ENCODE measurements at regions not wholly inside any gene's neighbourhood (a gene's known extent, or its start where the extent isn't known, plus 50 kb on each side); places are given as distances from the start of the nearest gene placed in this dataset.
A peak's percentile ranks its signal among the peaks of the same experiment; 100 is the strongest.

DNA sequence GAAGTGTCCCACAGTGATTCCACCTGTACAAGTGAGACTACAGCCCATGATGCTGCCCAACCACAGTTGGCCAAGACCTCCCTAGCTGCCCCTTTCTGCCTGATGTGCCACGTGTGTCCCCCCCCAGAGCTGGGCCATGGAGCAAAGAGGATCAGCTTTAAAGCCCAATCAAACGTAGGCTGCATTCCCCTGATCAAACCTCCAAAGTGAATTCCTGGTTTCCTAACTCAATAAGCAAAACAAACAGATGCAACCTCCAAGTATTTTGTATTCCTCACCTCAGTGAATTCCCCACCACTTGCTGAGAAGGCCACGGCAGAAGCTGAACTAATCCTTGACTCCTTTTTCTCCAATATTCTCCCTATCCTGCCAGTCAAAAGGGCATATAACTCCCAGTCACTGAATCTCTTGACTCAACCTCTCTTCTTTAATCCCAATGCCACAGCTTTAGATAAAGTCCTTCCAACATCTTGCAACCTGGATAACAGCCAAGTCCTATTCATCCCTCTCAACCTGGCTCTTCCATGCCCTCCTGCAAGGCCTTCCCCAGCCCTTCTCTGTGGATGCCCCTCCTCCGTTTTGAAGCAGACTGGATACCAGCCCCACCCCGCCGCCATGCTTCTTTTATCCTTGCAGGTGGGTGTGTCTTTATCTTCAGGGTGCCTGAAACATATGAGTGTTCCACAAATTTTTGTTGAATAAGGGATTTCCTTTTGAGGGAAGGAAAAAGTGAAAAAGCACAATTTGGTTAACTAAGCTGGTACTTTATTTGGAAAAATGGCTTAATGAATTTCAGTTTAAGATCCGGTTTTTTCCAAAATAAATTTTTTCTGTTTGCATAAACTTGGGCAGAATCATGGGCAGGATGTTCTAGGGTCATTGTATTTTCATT, 285.2 kb upstream of the MKLN1 start:
- peaks cover 4 to 12% of the 10 kb centered on the region in 2 donors for H3K4me1 ChIP-seq

DNA sequence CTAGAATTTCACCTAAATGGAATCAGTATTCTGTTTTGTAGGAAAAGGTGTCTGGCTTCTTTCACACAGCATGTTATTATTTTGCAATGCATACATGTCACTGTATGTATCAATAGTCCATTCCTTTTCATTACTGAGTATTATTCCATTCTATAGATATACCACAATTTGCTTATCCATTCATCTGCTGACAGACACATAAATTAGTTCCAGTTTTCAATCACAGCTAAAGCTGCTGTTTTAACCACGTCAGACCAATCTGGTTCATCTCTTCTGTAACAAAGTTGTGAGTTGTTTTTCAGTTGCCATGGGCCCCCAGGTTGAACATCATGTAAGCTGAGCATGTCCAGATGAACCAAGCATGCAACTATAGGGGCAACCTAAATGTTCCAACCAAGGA, 282.1 kb upstream of the MKLN1 start:
- Histone ChIP-seq H3K9me3 (no peaks in the 10 kb centered on the region), H3K4me3 (no peak overlapping the region), H3K27me3 (no peaks in the 10 kb centered on the region), H3K27ac (no peak overlapping the region), H3K4me1 (peaks cover 5 to 8% of the 10 kb centered on the region in 2 donors), H3K36me3 (no peaks in the 10 kb centered on the region)
- intact Hi-C loops (cut with DNase I; ENCODE audit: low total_unique reads): loop anchor here (10.0 kb wide), 1 partner anchor 151 kb away; no protein-coding TSS in a partner anchor
- DNase-seq: no peak
- TF ChIP-seq CTCF (IDR thresholded peaks at IDR 0.05): no peak
- TF ChIP-seq POLR2A (IDR thresholded peaks at IDR 0.05): no peak

More for the DNA sequence above, 285.2 kb upstream of the MKLN1 start:
- H3K27me3 ChIP-seq: no peaks in the 10 kb centered on the region
- TF ChIP-seq POLR2A (IDR thresholded peaks at IDR 0.05) (no peak), CTCF (IDR thresholded peaks at IDR 0.05) (no peak)
- no peaks in the 10 kb centered on the region for H3K9me3 ChIP-seq
- no peaks in the 10 kb centered on the region for H3K36me3 ChIP-seq
- DNase-seq: no peak
- H3K4me3 ChIP-seq: no peak overlapping the region
- intact Hi-C loops (cut with DNase I; ENCODE audit: low total_unique reads): loop anchor here (10.0 kb wide), 1 partner anchor 148 kb away; no protein-coding TSS in a partner anchor
- peak overlapping the region in 1 of 2 donors; percentile 3 for H3K27ac ChIP-seq

DNA sequence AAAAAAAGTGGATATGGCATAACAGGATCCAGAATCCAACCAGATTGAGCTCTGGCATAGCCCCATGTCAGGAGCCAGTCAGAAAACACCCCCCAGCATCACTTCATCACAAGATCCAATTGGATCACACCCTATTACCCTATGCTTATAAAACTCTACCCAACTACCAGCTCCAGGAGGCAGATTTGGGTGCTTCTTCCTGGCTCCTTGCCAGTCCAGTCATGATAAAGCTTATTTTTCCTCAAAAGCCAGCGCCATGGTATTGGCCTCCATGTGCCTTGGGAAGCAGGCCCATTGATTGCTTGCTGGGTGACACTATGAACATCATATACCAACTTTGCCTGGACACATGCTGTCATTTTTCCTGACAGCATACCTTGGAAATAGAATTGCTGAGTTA, 281.4 kb upstream of the MKLN1 start:
- Histone ChIP-seq H3K4me1 (peaks cover 4 to 5% of the 10 kb centered on the region in 2 donors), H3K36me3 (no peaks in the 10 kb centered on the region), H3K4me3 (no peak overlapping the region), H3K9me3 (no peaks in the 10 kb centered on the region), H3K27me3 (no peaks in the 10 kb centered on the region), H3K27ac (no peak overlapping the region)
- no peak for TF ChIP-seq CTCF (IDR thresholded peaks at IDR 0.05)
- TF ChIP-seq POLR2A (IDR thresholded peaks at IDR 0.05): no peak
- DNase-seq: no peak
- intact Hi-C loops (cut with DNase I; ENCODE audit: low total_unique reads): loop anchor here (10.0 kb wide), 1 partner anchor 151 kb away; no protein-coding TSS in a partner anchor

DNA sequence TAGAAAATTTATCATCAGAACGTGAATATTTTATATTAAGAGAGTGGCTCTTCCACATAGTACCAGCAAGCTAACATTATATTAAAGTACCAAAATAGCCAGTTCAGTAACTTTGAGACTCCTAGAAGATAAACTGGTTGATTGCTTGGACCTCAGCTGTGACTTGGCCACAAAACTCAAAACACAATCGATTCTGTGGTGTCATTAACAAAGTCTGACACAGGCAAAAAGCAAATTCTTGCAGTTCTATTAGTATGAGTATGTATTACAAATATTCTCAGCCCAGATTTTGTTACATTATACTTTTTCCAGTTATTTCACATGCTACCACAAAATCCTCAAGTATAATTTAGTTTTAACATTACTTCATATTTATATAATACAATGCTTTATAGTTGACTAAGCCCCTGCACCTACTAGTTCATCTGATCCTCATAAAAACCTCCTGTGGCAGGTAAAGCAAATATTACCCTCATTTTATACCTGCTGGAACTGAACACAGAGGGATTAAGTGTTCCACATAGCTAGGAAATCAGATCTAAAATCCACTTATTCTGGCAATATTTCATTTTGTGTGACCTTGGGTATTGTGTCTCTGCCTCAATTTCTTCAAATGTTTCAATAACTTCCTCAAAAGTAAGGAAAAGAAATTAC, 279.9 kb upstream of the MKLN1 start:
- TF ChIP-seq POLR2A (IDR thresholded peaks at IDR 0.05): no peak
- TF ChIP-seq CTCF (IDR thresholded peaks at IDR 0.05): no peak
- H3K36me3 ChIP-seq: no peaks in the 10 kb centered on the region
- H3K4me1 ChIP-seq: peaks cover 5 to 6% of the 10 kb centered on the region in 2 donors
- DNase-seq: no peak
- no peaks in the 10 kb centered on the region for H3K9me3 ChIP-seq
- no peak overlapping the region for H3K4me3 ChIP-seq
- H3K27me3 ChIP-seq: no peaks in the 10 kb centered on the region
- no peak overlapping the region for H3K27ac ChIP-seq
- intact Hi-C loops (cut with DNase I; ENCODE audit: low total_unique reads): loop anchor here (10.0 kb wide), 1 partner anchor 153 kb away; no protein-coding TSS in a partner anchor

- H3K4me1 ChIP-seq: peaks cover 5 to 10% of the 10 kb centered on the region in 2 donors
- TF ChIP-seq CTCF (IDR thresholded peaks at IDR 0.05) (no peak), POLR2A (IDR thresholded peaks at IDR 0.05) (no peak)
- H3K4me3 ChIP-seq: no peak overlapping the region
- H3K36me3 ChIP-seq: no peaks in the 10 kb centered on the region
- intact Hi-C loops (cut with DNase I; ENCODE audit: low total_unique reads): no loop called here
- no peaks in the 10 kb centered on the region for H3K27me3 ChIP-seq
- H3K9me3 ChIP-seq: no peaks in the 10 kb centered on the region
- no peak for DNase-seq
- no peak overlapping the region for H3K27ac ChIP-seq
Measured at GRCh38 chr7:131051304-131051703, 276.4 kb upstream of the MKLN1 start.
